ENCODE measurements at regions not wholly inside any gene's neighbourhood (a gene's known extent, or its start where the extent isn't known, plus 50 kb on each side); places are given as distances from the start of the nearest gene placed in this dataset.

DNA sequence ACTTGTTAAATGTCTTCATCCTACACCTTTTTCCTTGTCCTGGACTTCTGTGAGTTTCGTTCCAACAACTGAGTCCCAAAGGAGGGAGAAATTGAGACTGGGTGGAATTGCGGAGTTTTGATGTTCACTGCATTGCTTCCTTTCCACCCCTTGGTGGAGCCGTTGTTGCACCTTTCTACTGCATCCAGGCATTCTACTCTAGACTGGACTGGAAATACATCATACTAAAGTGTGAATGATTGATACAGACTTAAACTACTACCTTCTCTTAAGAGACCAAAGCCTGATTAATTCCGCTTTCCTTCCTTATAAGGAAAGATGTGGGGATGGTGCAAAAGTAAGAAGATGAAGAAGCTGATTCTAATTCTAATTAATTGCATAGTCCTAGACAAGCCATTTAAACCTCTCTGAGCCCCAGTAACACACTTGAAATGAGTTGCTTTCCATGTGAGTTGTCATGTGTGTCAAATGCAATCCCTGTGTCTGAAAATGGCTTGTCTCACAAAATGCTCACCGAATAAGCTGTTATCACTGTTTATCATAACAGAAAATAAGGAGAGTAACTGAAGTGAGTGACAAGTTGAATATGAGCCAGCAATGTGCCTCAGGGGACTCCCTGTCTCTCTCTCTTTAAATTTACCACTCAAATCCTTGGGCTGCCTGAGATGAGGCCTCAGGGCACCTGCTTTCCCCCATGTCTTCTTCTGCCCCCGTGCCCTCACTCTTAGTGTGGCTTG lies 338.3 kb upstream of the CHD6 start:
- Histone ChIP-seq H3K56ac (replicated peaks; ENCODE audit: insufficient read length, low read depth, low read length) (no peak overlapping the region), H2AFZ (ENCODE audit: low read length) (no peak overlapping the region), H2BK15ac (ENCODE audit: low read length) (no peak overlapping the region), H3K23me2 (ENCODE audit: low read depth, low read length) (no peaks in the 10 kb centered on the region), H3K14ac (ENCODE audit: insufficient read length) (no peak overlapping the region), H2BK5ac (ENCODE audit: low read depth, low read length) (no peak overlapping the region), H3K4ac (replicated peaks; ENCODE audit: insufficient read length, low read depth, low read length) (no peak overlapping the region), H2BK20ac (ENCODE audit: low read length) (no peak overlapping the region), H3K23ac (ENCODE audit: insufficient read length) (no peak overlapping the region), H3K4me3 (ENCODE audit: extremely low read depth in 1 of 4, insufficient read depth in 2 of 4, low read depth in 3 of 4, low read length in 4 of 4) (no peak overlapping the region), H3K27ac (ENCODE audit: low read depth, low read length) (no peak overlapping the region), H2BK12ac (ENCODE audit: low read depth, low read length) (no peak overlapping the region), H3K9ac (replicated peaks in 1 of 4; ENCODE audit: extremely low read depth in 1 of 4, low read depth in 3 of 4, low read length in 3 of 4) (no peak overlapping the region), H3K4me2 (ENCODE audit: insufficient read depth in 1 of 2, low read depth in 2 of 2, low read length in 2 of 2) (no peak overlapping the region), H3K79me1 (ENCODE audit: low read depth, low read length) (no peaks in the 10 kb centered on the region), H2AK5ac (ENCODE audit: low read depth, low read length) (no peak overlapping the region), H3K27me3 (replicated peaks in 1 of 4; ENCODE audit: control insufficient read depth in 3 of 4, extremely low read depth in 1 of 4, insufficient read depth in 3 of 4, low read length in 3 of 4) (no peaks in the 10 kb centered on the region; a peak in 1 of 7 replicates), H4K91ac (replicated peaks; ENCODE audit: insufficient read length, low read length) (no peak overlapping the region), H4K20me1 (replicated peaks in 1 of 2; ENCODE audit: control insufficient read depth in 1 of 2, insufficient read depth in 2 of 2, low read length in 2 of 2) (no peaks in the 10 kb centered on the region), H4K8ac (ENCODE audit: extremely low read depth, insufficient read depth, low read length) (no peak overlapping the region), H3K9me3 (ENCODE audit: insufficient read depth in 2 of 2, low read depth in 1 of 2, low read length in 1 of 2) (no peaks in the 10 kb centered on the region), H3K36me3 (ENCODE audit: control insufficient read depth in 2 of 4, insufficient read depth in 4 of 4, low read length in 3 of 4) (no peaks in the 10 kb centered on the region), H3K4me1 (replicated peaks in 1 of 4; ENCODE audit: control insufficient read depth in 3 of 4, insufficient read depth in 4 of 4, low read length in 3 of 4) (no peaks in the 10 kb centered on the region), H4K5ac (ENCODE audit: insufficient read length, low read depth, low read length) (no peak overlapping the region), H2BK120ac (replicated peaks; ENCODE audit: low read depth, low read length) (no peak overlapping the region), H3K18ac (ENCODE audit: extremely low read depth, low read length) (no peak overlapping the region), H3K79me2 (ENCODE audit: control insufficient read depth in 1 of 2, insufficient read depth in 2 of 2, low read length in 2 of 2) (no peaks in the 10 kb centered on the region)
- CTCF ChIA-PET (ENCODE audit: partially characterized antibody) = interaction anchor here (0.6 to 5.0 kb wide), 50 partner anchors 10 to 1456 kb away, joined by 3 to 28 read pairs (median 4); no protein-coding TSS in a partner anchor
- POLR2A ChIA-PET (ENCODE audit: partially characterized antibody) = no interaction called here
- peak in 1 of 2 experiments; percentile 3 for DNase-seq (ENCODE audit: low read depth in 1 of 2, low spot score in 2 of 2)
- peak; percentile 94 for FAIRE-seq
- 48% methylated on average over 6 of the region's 6 CpGs; no CpG with 5 or more reads in 1 of the 2 experiments for WGBS, 2 experiments (ENCODE audit: extremely low coverage in 1 of 2, insufficient coverage in 1 of 2, insufficient read length in 1 of 2, insufficient replicate concordance in 2 of 2, low coverage in 1 of 2, low lambda C conversion rate in 2 of 2, missing lambda C conversion rate in 1 of 2)
- no peak for TF ChIP-seq CHD1 (IDR thresholded peaks at IDR 0.05; ENCODE audit: low read depth, low read length)
- peak; percentile 96 for TF ChIP-seq RAD21 (IDR thresholded peaks at IDR 0.05 in 1 of 2, conservative IDR thresholded peaks at IDR 0.05 in 1 of 2; ENCODE audit: low read depth in 2 of 2, low read length in 2 of 2)
- TF ChIP-seq RXRA (IDR thresholded peaks at IDR 0.05; ENCODE audit: insufficient read depth, low read depth, low read length) = no peak
- TF ChIP-seq, protein P1, sequence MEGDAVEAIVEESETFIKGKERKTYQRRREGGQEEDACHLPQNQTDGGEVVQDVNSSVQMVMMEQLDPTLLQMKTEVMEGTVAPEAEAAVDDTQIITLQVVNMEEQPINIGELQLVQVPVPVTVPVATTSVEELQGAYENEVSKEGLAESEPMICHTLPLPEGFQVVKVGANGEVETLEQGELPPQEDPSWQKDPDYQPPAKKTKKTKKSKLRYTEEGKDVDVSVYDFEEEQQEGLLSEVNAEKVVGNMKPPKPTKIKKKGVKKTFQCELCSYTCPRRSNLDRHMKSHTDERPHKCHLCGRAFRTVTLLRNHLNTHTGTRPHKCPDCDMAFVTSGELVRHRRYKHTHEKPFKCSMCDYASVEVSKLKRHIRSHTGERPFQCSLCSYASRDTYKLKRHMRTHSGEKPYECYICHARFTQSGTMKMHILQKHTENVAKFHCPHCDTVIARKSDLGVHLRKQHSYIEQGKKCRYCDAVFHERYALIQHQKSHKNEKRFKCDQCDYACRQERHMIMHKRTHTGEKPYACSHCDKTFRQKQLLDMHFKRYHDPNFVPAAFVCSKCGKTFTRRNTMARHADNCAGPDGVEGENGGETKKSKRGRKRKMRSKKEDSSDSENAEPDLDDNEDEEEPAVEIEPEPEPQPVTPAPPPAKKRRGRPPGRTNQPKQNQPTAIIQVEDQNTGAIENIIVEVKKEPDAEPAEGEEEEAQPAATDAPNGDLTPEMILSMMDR (IDR thresholded peaks at IDR 0.05; ENCODE audit: control extremely low read depth in 1 of 3, insufficient read depth in 1 of 3, low read depth in 1 of 3, low read length in 3 of 3) = peak; percentile 60 to 84 (median 79)
- no peak for TF ChIP-seq E2F6 (IDR thresholded peaks at IDR 0.05)
- peak; percentile 69; the same call in 1 of the 2 replicates for TF ChIP-seq KDM1A (IDR thresholded peaks at IDR 0.05; ENCODE audit: borderline replicate concordance, low read length)

All from H1 (cell line).